ENCODE measurements at regions not wholly inside any gene's neighbourhood (a gene's known extent, or its start where the extent isn't known, plus 50 kb on each side); places are given as distances from the start of the nearest gene placed in this dataset.
"Not testable (repeated sequence)": the region's sequence is repeated elsewhere in the genome, so short reads cannot be mapped to it uniquely, and the experiment has no call there.

DNA sequence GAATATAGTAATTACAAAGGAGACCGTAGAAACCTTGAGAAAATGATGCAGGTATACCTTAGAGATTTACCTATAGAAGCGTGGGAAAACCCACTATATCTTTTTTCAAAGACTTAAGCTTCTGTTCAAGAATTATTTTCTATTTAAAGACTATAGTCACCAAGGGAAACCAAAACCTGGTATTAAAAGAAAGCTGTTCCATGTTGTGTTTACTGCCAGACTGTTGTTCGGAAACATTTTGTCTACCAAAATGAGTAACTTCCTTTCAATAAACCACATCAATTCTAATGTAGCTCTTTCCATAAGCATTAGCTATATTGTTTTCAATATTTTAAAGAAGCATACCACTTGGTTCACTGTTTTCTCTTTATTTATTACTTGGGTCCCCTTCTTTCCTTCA, 182.9 kb upstream of the SLITRK6 start:
- no peaks in the 10 kb centered on the region for H3K9me3 ChIP-seq (ENCODE audit: low read depth)
- no peaks in the 10 kb centered on the region for H3K4me1 ChIP-seq
- no peaks in the 10 kb centered on the region for H4K20me1 ChIP-seq (ENCODE audit: low read depth)
- no peak overlapping the region for H3K4me3 ChIP-seq
- no peaks in the 10 kb centered on the region for H3K27me3 ChIP-seq
- no peak overlapping the region for H2AFZ ChIP-seq (replicated peaks)
- no peaks in the 10 kb centered on the region for H3K79me2 ChIP-seq (ENCODE audit: low read depth)
- Mint-ChIP-seq H3K9me3 (no peaks in the 10 kb centered on the region), H3K4me1 (no peaks in the 10 kb centered on the region), H3K27ac (no peak overlapping the region), H3K36me3 (no peaks in the 10 kb centered on the region), H3K27me3 (ENCODE audit: insufficient read depth, low read depth) (no peaks in the 10 kb centered on the region), H3K4me3 (no peak overlapping the region)
- H3K4me2 ChIP-seq, result no peak overlapping the region
- H3F3A ChIP-seq (ENCODE audit: low read depth), result no peaks in the 10 kb centered on the region
- no peak overlapping the region for H3K9ac ChIP-seq
- no peaks in the 10 kb centered on the region for H3K36me3 ChIP-seq
- TF ChIP-seq EZH2 (IDR thresholded peaks at IDR 0.05) (no peak), EZH2phosphoT487 (IDR thresholded peaks at IDR 0.05) (no peak)
- TF ChIP-seq, protein P1, sequence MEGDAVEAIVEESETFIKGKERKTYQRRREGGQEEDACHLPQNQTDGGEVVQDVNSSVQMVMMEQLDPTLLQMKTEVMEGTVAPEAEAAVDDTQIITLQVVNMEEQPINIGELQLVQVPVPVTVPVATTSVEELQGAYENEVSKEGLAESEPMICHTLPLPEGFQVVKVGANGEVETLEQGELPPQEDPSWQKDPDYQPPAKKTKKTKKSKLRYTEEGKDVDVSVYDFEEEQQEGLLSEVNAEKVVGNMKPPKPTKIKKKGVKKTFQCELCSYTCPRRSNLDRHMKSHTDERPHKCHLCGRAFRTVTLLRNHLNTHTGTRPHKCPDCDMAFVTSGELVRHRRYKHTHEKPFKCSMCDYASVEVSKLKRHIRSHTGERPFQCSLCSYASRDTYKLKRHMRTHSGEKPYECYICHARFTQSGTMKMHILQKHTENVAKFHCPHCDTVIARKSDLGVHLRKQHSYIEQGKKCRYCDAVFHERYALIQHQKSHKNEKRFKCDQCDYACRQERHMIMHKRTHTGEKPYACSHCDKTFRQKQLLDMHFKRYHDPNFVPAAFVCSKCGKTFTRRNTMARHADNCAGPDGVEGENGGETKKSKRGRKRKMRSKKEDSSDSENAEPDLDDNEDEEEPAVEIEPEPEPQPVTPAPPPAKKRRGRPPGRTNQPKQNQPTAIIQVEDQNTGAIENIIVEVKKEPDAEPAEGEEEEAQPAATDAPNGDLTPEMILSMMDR (IDR thresholded peaks at IDR 0.05), result no peak
- no peak for DNase-seq (ENCODE audit: low spot score)
- H3K27ac ChIP-seq, result no peak overlapping the region

DNA sequence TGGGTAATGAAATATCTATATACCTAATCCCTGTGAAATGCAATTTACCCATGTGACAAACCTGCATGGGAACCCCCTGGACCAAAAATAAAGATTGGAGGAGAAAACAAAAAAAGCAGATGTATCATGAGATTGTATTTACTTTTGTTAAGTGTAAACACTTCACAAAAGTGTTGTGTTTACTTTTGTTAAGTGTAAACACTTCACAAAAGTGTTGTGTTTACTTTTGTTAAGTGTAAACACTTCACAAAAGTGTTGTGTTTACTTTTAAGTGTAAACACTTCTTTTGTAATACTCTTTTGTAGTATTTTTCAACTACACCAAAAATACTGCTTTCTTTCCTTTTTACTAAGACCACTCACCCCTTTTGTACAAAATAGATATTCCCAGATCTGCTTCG, 181.2 kb upstream of the SLITRK6 start:
- H3K27ac ChIP-seq; H3K4me1 ChIP-seq; H3K27me3 Mint-ChIP-seq (ENCODE audit: insufficient read depth, low read depth); H2AFZ ChIP-seq (replicated peaks); H3K27me3 ChIP-seq; H3K4me3 Mint-ChIP-seq; H3K4me3 ChIP-seq; H3K36me3 Mint-ChIP-seq; H3K36me3 ChIP-seq; H3K4me1 Mint-ChIP-seq; H3K9me3 ChIP-seq (ENCODE audit: low read depth); DNase-seq (ENCODE audit: low spot score); H3K9ac ChIP-seq; H3K9me3 Mint-ChIP-seq; H3K4me2 ChIP-seq; H4K20me1 ChIP-seq (ENCODE audit: low read depth); H3K79me2 ChIP-seq (ENCODE audit: low read depth); H3F3A ChIP-seq (ENCODE audit: low read depth); H3K27ac Mint-ChIP-seq: not testable (repeated sequence)

- no peaks in the 10 kb centered on the region for H3K4me1 ChIP-seq
- no peak for DNase-seq (ENCODE audit: low spot score)
- H3K27me3 ChIP-seq, result no peaks in the 10 kb centered on the region
- TF ChIP-seq EZH2 (IDR thresholded peaks at IDR 0.05) (no peak), EZH2phosphoT487 (IDR thresholded peaks at IDR 0.05) (no peak)
- TF ChIP-seq, protein P1 (IDR thresholded peaks at IDR 0.05), result no peak
- H2AFZ ChIP-seq (replicated peaks), result no peak overlapping the region
- H3K9me3 Mint-ChIP-seq, result no peaks in the 10 kb centered on the region
- no peak overlapping the region for H3K27ac Mint-ChIP-seq
- no peak overlapping the region for H3K4me2 ChIP-seq
- no peaks in the 10 kb centered on the region for H3K79me2 ChIP-seq (ENCODE audit: low read depth)
- no peaks in the 10 kb centered on the region for H3K9me3 ChIP-seq (ENCODE audit: low read depth)
- no peaks in the 10 kb centered on the region for H4K20me1 ChIP-seq (ENCODE audit: low read depth)
- no peaks in the 10 kb centered on the region for H3K36me3 ChIP-seq
- H3K9ac ChIP-seq, result no peak overlapping the region
- H3K27me3 Mint-ChIP-seq (ENCODE audit: insufficient read depth, low read depth), result no peaks in the 10 kb centered on the region
- no peak overlapping the region for H3K4me3 ChIP-seq
- H3F3A ChIP-seq (ENCODE audit: low read depth), result no peaks in the 10 kb centered on the region
- H3K27ac ChIP-seq, result no peak overlapping the region
- no peaks in the 10 kb centered on the region for H3K36me3 Mint-ChIP-seq
- no peak overlapping the region for H3K4me3 Mint-ChIP-seq
- no peaks in the 10 kb centered on the region for H3K4me1 Mint-ChIP-seq
Measured at GRCh38 chr13:85976242-85976641, 177.0 kb upstream of the SLITRK6 start.

- Histone ChIP-seq H3K4me3 (no peak overlapping the region), H2AFZ (replicated peaks) (no peak overlapping the region), H3K9me3 (ENCODE audit: low read depth) (no peaks in the 10 kb centered on the region), H3K9ac (no peak overlapping the region), H3K27me3 (no peaks in the 10 kb centered on the region), H3K4me2 (no peak overlapping the region), H3F3A (ENCODE audit: low read depth) (no peaks in the 10 kb centered on the region), H4K20me1 (ENCODE audit: low read depth) (no peaks in the 10 kb centered on the region), H3K27ac (no peak overlapping the region), H3K79me2 (ENCODE audit: low read depth) (no peaks in the 10 kb centered on the region), H3K4me1 (no peaks in the 10 kb centered on the region), H3K36me3 (no peaks in the 10 kb centered on the region)
- no peaks in the 10 kb centered on the region for H3K36me3 Mint-ChIP-seq
- no peak overlapping the region for H3K27ac Mint-ChIP-seq
- H3K4me1 Mint-ChIP-seq, result no peaks in the 10 kb centered on the region
- DNase-seq (ENCODE audit: low spot score), result no peak
- TF ChIP-seq EZH2 (IDR thresholded peaks at IDR 0.05) (no peak), EZH2phosphoT487 (IDR thresholded peaks at IDR 0.05) (no peak)
- TF ChIP-seq, protein P1 (IDR thresholded peaks at IDR 0.05), result no peak
- no peaks in the 10 kb centered on the region for H3K9me3 Mint-ChIP-seq
- H3K27me3 Mint-ChIP-seq (ENCODE audit: insufficient read depth, low read depth), result no peaks in the 10 kb centered on the region
- no peak overlapping the region for H3K4me3 Mint-ChIP-seq
Measured at GRCh38 chr13:85974608-85975366, 175.6 kb upstream of the SLITRK6 start.

Measured in neural progenitor cell (in vitro differentiated cells).